ENCODE measurements at regions not wholly inside any gene's neighbourhood (a gene's known extent, or its start where the extent isn't known, plus 50 kb on each side); places are given as distances from the start of the nearest gene placed in this dataset.

DNA sequence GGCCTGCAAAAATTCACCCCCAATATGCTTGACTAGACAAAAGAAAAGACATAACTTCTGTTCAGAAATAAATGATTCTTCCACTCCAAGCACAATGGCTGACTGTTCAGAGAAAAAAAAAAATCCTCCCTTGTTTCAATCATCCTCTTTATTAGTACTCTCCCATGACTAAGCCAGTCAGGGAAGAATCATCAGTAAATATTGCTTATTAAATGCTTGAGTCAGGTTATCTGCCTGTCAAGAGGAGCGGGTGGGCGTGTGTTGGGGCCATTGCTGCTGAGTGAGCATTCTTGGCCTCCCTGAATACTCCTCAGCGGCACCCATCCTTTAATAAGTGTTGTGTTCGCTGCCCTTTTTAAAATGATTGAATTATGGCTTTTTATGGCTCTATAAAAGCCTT is 1334.8 kb upstream of the CELF4 start:
- no peaks in the 10 kb centered on the region for H3K36me3 ChIP-seq (ENCODE audit: control insufficient read depth, low read length)
- H3K9me2 ChIP-seq (replicated peaks; ENCODE audit: control insufficient read depth, low read length) = no peaks in the 10 kb centered on the region
- H3K79me2 ChIP-seq (ENCODE audit: control insufficient read depth, low read length) = no peaks in the 10 kb centered on the region
- no peaks in the 10 kb centered on the region for H3K27me3 ChIP-seq (ENCODE audit: control insufficient read depth, low read length)
- no peak overlapping the region for H3K4me2 ChIP-seq (ENCODE audit: low read length)
- no peaks in the 10 kb centered on the region for H3F3A ChIP-seq (ENCODE audit: control insufficient read depth, insufficient read depth)
- no peaks in the 10 kb centered on the region for H4K20me1 ChIP-seq (ENCODE audit: control insufficient read depth, insufficient read depth, low read depth, low read length)
- no peaks in the 10 kb centered on the region; the same call in 1 of the 2 replicates for H3K9me3 ChIP-seq (ENCODE audit: control insufficient read depth, insufficient read depth, low read length)
- no peak overlapping the region for H3K27ac ChIP-seq (ENCODE audit: low read depth, low read length)
- no peak overlapping the region for H3K4me3 ChIP-seq (ENCODE audit: low read length)
- no peaks in the 10 kb centered on the region for H3K4me1 ChIP-seq (ENCODE audit: control insufficient read depth, low read length)
- TF ChIP-seq, protein P1, sequence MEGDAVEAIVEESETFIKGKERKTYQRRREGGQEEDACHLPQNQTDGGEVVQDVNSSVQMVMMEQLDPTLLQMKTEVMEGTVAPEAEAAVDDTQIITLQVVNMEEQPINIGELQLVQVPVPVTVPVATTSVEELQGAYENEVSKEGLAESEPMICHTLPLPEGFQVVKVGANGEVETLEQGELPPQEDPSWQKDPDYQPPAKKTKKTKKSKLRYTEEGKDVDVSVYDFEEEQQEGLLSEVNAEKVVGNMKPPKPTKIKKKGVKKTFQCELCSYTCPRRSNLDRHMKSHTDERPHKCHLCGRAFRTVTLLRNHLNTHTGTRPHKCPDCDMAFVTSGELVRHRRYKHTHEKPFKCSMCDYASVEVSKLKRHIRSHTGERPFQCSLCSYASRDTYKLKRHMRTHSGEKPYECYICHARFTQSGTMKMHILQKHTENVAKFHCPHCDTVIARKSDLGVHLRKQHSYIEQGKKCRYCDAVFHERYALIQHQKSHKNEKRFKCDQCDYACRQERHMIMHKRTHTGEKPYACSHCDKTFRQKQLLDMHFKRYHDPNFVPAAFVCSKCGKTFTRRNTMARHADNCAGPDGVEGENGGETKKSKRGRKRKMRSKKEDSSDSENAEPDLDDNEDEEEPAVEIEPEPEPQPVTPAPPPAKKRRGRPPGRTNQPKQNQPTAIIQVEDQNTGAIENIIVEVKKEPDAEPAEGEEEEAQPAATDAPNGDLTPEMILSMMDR (IDR thresholded peaks at IDR 0.05; ENCODE audit: low read depth, low read length, poor library complexity, severe bottlenecking) = no peak
- TF ChIP-seq EZH2phosphoT487 (IDR thresholded peaks at IDR 0.05; ENCODE audit: borderline replicate concordance, low read length) = no peak

DNA sequence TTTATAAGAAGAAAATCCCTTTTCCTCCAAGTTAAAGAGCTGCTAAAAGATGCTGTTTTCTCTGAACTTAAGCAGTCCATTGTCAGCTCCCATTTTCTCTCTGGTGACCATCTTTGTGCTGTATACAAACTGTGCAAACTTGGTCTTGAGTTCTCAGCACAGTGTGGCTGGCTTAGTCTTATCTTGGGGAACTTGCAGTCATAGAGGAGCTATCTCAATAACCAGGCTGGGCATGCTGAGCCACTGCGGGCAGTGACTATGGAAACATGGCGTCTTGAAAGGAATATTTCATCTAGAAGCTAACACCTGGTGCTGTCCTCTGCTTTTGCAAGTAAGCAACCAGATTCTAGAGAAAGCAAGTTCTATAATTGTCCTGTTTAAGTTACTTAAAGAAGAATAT is 1334.4 kb upstream of the CELF4 start:
- Histone ChIP-seq H3K4me3 (ENCODE audit: low read length) (no peak overlapping the region), H3K4me2 (ENCODE audit: low read length) (no peak overlapping the region), H3F3A (ENCODE audit: control insufficient read depth, insufficient read depth) (no peaks in the 10 kb centered on the region), H3K9me2 (replicated peaks; ENCODE audit: control insufficient read depth, low read length) (no peaks in the 10 kb centered on the region), H3K36me3 (ENCODE audit: control insufficient read depth, low read length) (no peaks in the 10 kb centered on the region), H4K20me1 (ENCODE audit: control insufficient read depth, insufficient read depth, low read depth, low read length) (no peaks in the 10 kb centered on the region), H3K27ac (ENCODE audit: low read depth, low read length) (no peak overlapping the region), H3K27me3 (ENCODE audit: control insufficient read depth, low read length) (no peaks in the 10 kb centered on the region), H3K4me1 (ENCODE audit: control insufficient read depth, low read length) (no peaks in the 10 kb centered on the region), H3K79me2 (ENCODE audit: control insufficient read depth, low read length) (no peaks in the 10 kb centered on the region), H3K9me3 (ENCODE audit: control insufficient read depth, insufficient read depth, low read length) (no peaks in the 10 kb centered on the region; the same call in 1 of the 2 replicates)
- TF ChIP-seq, protein P1 (IDR thresholded peaks at IDR 0.05; ENCODE audit: low read depth, low read length, poor library complexity, severe bottlenecking) = no peak
- no peak for TF ChIP-seq EZH2phosphoT487 (IDR thresholded peaks at IDR 0.05; ENCODE audit: borderline replicate concordance, low read length)

DNA sequence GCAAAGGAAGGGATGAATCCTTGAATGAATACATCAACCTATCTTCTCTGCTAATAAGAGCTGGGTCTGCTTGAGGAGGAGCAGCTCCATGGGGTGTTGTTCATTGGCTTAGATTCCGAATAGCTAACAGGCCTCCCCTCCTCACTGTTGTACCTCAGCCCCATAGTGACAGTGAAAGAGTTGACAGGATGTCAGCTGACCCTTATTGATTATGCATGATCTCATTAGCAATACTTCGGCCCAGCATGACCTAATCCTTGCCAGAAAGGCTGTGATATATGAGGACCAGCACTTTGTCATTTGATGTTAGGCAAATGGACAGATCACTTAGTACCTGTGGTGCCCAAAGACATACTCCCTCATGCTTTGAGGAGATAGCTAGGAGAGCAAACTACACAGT is 1333.7 kb upstream of the CELF4 start:
- H4K20me1 ChIP-seq (ENCODE audit: control insufficient read depth, insufficient read depth, low read depth, low read length) = no peaks in the 10 kb centered on the region
- H3K4me2 ChIP-seq (ENCODE audit: low read length) = no peak overlapping the region
- no peaks in the 10 kb centered on the region for H3K9me2 ChIP-seq (replicated peaks; ENCODE audit: control insufficient read depth, low read length)
- no peaks in the 10 kb centered on the region for H3K4me1 ChIP-seq (ENCODE audit: control insufficient read depth, low read length)
- no peak overlapping the region for H3K4me3 ChIP-seq (ENCODE audit: low read length)
- H3K36me3 ChIP-seq (ENCODE audit: control insufficient read depth, low read length) = no peaks in the 10 kb centered on the region
- no peaks in the 10 kb centered on the region; the same call in 1 of the 2 replicates for H3K9me3 ChIP-seq (ENCODE audit: control insufficient read depth, insufficient read depth, low read length)
- H3K27me3 ChIP-seq (ENCODE audit: control insufficient read depth, low read length) = no peaks in the 10 kb centered on the region
- H3K79me2 ChIP-seq (ENCODE audit: control insufficient read depth, low read length) = no peaks in the 10 kb centered on the region
- H3K27ac ChIP-seq (ENCODE audit: low read depth, low read length) = no peak overlapping the region
- H3F3A ChIP-seq (ENCODE audit: control insufficient read depth, insufficient read depth) = no peaks in the 10 kb centered on the region
- TF ChIP-seq, protein P1 (IDR thresholded peaks at IDR 0.05; ENCODE audit: low read depth, low read length, poor library complexity, severe bottlenecking) = no peak
- no peak for TF ChIP-seq EZH2phosphoT487 (IDR thresholded peaks at IDR 0.05; ENCODE audit: borderline replicate concordance, low read length)

Data from DOHH2 (cell line).